Left cardiac atrium (tissue), 4 donors: ENCODE measurements at regions not wholly inside any gene's neighbourhood (a gene's known extent, or its start where the extent isn't known, plus 50 kb on each side); places are given as distances from the start of the nearest gene placed in this dataset.
A peak's percentile ranks its signal among the peaks of the same experiment; 100 is the strongest.
"Not testable (repeated sequence)": the region's sequence is repeated elsewhere in the genome, so short reads cannot be mapped to it uniquely, and the experiment has no call there.

ENCODE experiments used
- ATAC-seq, 2 donors: fragments of 200-7000 bp; cut with Tn5 transposase; one replicate each; pipeline ENCODE4 v1.9.1; 2020; ENCODE audit warnings: mild to moderate bottlenecking in 2 of 2, moderate library complexity in 2 of 2
- DNase-seq: peaks from one replicate; pipeline ENCODE4 v3.0.0-alpha.2; 2020
- intact Hi-C, 2 donors: fragments of 100-400 bp; cut with DNase I; formaldehyde crosslinking; loops; one replicate each; pipeline versions ENCODE4 v1.14.1 to v1.15.1; 2022 to 2023
- donor health status: DM: no; HTN: yes; CAD: no.
- donor health status: DM: no; HTN: yes; CAD: no; lungs with severe emphysema.
- donor health status: DM: yes; HTN: yes; CAD: no.
- donor health status: Dilated cardiomyopathy.

DNA sequence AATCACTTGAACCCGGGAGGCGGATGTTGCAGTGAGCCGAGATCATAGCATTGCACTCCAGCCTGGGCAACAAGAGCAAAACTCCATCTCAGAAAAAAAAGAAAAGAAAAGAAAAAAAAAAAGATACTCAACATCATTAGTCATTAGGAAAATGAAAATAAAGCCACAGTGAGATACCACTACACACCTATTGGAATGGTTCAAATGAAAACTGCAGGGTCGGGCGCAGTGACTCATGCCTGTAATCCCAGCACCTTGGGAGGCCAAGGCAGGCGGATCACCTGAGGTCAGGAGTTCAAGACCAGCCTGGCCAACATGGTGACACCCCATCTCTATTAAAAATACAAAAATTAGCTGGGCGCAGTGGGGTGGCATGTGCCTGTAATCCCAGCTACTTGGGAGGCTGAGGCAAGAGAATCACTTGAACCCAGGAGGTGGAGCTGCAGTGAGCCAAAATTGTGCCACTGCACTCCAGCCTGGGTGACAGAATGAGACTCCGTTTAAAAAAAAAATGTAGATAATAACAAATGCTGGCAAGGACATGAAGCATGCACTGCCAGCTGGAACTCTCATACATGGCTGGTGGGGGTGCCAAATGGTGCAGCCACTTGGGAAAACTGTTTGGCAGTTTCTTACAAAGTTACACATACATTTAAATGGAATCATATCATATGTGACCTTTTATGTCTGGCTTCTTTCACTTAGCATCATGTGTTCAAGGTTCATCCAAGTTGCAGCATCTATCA lies 90.0 kb upstream of the TARDBP start:
- peak in 1 of 2 donors; percentile 63 for ATAC-seq
- intact Hi-C loops, DNase-seq: not testable (repeated sequence)

DNA sequence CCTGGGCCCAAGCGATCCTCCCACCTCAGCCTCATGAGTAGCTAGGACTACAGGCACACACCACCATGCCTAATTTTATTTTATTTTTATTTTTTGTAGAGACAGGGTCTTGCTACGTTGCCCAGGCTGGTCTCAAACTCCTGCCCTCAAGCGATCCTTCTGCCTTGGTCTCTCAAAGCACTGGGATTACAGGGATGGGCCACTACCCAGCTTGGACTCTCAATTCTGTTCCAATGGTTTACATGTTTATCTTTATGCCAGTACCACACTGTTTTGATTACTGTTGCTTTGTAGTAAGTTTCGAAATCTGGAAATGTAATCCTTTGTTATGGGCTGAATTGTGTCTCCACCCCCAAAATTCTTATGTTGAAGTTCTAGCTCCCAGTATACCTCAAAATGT lies 88.4 kb upstream of the TARDBP start:
- DNase-seq (no peak), ATAC-seq (no peak)
- intact Hi-C loops = no loop called here

DNA sequence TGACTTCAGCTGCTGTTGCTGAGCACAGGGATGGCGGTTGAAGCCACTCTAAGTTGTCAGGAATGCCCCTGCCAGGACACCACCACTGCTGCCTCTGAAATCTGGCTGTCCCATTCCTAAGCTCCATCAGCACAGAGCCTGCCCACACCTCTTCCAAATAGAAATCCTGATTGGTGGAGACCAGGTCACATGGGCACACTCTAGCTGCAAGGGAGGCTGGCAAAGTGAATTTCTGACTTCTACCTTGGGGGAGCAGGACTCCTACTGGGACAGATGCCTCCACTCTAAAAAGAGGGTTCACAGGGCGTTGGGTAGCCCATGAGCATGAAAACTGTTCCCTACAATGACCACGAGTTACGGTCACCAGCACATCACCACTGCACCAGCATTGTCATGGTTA lies 83.8 kb upstream of the TARDBP start:
- no peak for ATAC-seq

DNA sequence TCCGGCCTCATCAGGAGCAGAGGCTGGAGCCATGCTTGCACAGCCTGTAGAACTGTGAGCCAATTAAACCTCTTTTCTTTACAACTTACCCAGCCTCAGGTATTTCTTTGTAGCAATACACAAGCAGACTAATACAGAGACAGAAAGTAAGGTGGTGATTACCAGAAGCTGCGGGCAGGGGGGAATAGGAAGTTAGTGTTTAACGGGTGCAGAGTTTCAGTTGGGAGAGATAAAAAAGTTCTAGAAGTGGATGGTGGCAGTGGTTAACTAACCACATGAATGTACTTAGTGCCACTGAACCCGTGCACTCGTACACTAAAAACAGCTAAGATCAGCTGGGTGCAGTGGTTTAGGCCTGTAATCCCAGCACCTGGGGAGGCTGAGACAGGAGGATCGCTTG lies 80.4 kb upstream of the TARDBP start:
- intact Hi-C loops = no loop called here
- ATAC-seq (no peak), DNase-seq (no peak)

More for the DNA sequence above, 83.8 kb upstream of the TARDBP start:
- intact Hi-C loops = no loop called here
- DNase-seq = no peak

DNA sequence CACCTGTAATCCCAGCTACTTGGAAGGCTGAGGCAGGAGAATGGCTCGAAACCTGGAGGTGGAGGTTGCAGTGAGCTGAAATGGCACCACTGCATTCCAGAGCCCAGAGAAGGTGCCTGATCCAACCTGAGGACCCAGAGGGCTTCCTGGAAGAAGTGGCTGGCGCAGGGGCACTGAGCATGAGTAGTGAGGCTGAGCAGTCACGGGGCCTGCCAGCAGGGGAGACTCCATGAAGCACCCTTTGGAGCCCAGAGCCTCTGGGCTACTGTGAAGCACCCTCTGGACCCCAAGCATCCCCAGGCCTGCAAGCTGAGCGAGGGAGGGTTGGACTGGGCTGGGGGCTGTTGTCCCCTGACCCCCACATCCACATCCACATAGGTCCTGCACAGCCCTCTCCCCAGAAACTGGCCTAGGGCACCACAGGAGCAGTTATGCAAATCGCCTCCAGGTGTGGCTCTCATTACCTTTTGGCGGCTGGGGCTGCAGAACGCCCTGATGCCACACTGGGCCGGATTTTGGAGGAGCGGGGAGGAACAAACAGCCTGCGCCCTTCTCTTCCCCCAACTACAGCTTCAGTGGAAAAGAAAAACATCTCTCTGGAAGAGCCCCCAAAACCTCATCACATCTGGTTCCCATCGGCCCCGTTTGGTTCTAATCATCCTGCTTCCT lies 78.2 kb upstream of the TARDBP start:
- ATAC-seq (no peak), DNase-seq (no peak)
- intact Hi-C loops = no loop called here

DNA sequence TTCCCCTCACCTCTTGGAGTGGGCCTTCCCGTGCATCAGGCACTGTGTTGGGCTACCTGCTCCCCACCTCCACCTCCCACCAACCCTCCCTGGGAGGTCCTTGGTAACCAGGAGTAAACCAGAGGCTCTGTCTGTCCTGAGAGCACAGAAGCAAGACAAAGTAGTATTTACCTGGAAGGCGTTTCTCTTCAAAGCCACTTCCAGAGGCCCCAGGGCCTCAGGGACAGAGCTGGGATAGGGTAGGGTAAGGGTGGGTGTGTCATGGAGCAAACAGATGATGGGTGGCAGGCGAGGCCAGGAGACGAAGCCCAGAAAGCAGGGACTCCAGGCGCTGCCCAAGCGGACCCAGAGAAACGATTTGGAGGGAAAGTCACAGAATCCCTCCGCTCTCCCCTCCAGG lies 77.2 kb upstream of the TARDBP start:
- intact Hi-C loops = no loop called here
- ATAC-seq (no peak), DNase-seq (no peak)

DNA sequence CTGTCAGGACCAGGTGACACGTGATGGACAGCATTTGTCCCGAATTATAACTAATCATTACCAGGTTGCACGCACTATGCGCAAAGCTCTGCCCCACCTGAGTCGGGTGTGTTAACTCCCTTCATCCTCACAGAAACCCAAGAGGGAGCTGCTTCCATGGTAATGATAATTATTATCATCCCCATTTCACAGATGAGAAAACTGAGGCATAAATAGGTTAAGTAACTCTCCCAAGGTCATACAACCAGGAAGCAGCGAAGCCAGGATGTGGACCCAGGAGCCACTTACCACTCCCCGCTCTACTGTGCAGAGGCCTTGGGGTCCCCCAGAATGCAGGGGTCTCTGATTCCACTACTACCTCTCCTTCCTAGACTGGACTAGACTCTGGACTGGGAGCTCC lies 76.7 kb upstream of the TARDBP start:
- DNase-seq = no peak
- intact Hi-C loops = no loop called here
- ATAC-seq = no peak

DNA sequence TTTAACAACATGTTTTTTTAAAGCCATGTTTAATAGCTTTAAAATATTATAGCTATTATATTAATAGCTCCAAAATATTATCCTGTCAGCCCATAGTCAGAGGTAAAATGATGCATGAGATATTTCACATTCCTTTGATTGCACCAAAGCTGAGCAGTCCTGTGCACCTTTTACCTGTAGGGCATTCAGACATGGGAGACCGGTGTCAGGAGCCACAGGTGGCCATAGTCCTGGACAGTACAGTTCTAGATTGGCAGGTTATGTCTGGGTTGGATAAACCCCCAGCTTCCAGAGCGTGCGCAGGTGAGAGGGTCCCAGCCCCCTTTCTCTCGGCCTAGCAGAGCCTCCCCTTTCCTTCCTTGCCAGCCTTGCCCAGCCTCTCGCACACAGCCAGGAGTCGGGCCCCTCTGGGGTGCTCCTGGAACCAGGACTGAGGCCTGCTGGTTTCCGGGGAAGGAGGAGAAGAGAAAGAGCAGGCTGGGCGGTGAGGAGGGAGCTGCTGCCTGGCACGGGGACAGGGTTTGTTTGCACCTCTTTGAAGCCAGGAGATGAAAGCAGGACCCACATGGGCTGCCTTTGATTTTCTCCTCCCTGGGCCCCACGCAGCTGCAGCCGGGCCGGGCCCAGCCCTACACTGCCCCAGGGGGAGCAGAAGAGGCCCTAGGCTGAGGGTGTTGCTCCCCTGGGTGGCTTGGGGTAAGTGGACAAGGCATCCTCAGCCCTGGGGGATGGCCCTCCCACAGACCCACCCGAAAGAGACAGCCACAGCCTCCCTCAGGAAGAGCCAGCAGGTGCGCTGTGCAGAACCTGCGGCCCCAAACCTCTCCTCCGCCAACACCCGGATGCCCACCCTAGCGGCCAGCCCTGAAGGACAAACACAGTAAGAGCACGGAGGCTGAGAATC lies 75.2 kb upstream of the TARDBP start:
- intact Hi-C loops = no loop called here
- no peak for ATAC-seq
- DNase-seq = no peak

DNA sequence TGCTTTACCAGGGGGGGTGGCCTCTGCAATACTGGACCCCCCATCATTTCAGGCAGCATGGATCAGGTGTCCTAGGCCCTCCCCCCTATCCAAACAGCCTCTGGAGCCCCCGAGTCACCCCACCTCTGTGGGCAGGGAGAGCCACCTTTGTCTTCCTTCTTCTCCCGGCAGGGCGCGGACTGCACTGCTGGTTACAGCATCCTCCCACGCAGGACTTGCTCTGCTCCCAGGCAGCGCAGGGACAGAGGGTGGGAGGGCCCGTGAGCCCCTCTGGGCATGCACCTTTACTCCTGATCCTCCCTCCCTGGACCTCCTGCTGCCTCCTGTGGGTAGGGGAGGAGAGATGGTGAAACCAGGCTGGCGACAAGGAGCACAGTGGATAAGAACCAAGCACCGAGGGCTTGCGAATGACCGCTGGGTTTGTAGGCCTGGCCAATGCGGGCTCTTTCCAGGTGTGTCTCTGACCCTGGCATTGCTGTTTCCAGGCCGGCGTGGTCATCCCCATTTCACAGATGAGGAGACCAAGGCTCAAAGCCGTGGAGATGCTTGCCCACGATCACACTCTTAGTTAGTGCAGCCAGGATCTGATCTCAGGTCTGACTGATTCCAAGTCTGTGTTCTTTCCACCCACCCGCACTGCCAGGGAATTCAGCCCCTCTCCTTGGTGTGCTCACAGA lies 73.6 kb upstream of the TARDBP start:
- ATAC-seq = no peak
- intact Hi-C loops = no loop called here
- DNase-seq = no peak

DNA sequence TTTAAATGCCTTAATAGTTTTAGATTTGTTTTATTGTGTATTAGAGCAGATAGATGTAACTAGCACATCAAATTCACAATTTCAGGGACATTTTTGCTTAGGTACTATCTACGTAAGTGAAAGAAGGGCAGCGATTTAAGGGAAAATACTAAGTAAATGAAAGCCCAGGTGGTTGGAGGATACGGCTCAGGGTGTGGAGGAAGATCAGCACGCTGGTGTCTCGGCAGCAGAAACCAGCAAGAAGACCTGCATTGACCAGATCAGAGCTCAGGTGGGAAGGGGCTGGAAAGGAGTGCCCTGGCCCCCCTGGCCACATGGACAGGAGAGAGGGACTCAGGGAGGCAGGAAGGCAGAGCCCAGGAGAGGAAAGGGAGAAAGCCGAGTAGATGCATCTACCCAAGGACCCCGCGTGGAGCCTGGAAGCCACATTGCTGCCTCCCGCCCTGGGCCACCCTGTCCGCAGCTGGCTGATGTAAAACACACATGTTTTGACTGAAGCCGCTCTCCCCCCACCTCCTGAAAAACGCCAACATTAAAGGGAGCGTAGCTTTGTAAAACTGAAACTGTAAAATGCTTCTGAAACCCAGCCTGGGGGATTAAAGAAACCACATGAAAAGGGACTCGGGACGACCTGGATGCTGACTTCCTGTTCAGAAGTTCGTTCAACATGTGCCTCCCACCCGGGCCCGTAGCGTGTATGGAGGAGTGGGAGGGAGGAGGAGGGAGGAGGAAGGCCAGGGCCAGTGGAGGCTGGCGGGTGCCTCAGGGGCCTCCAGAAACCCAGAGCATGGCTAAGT lies 72.6 kb upstream of the TARDBP start:
- intact Hi-C loops = no loop called here
- DNase-seq = no peak
- no peak for ATAC-seq

DNA sequence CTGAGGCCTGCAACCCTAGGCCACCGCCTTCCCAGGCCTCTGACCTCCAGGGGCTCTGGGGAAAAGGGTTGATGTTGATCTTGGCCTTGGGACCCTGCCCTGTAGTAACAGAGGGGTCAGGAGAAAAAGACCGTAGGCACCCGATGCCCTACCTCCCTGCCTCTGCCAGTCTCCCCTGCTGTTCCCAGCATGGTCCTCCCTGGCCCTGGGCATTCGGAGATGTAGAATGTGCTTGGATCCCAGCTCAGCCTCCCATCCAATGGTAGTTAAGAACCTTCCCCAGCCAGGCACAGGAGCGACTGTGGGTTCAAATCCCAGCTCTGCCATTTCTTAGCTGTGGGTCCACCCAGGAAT lies 72.0 kb upstream of the TARDBP start:
- no peak for ATAC-seq
- intact Hi-C loops = no loop called here
- no peak for DNase-seq

DNA sequence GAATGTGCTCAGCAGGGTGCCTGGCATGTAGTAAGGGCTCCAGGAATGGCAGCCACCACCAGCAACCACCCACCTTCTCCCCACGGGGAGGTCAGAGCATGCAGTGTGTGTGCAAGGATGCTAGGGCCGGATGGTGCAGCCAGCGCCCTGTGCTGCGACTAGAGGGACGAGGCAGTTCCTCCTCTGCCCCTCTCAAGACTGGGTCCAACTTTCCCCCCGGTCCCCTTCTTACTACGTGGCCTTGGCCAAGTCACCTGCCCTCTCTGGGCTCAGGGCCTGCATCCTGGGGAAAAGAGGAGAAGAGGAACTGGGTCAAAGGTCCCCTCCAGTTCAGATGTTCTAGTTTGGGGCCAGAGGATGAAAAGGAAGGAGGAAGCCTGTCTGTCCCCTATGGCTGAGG lies 71.6 kb upstream of the TARDBP start:
- DNase-seq (no peak), ATAC-seq (no peak)
- intact Hi-C loops = no loop called here

DNA sequence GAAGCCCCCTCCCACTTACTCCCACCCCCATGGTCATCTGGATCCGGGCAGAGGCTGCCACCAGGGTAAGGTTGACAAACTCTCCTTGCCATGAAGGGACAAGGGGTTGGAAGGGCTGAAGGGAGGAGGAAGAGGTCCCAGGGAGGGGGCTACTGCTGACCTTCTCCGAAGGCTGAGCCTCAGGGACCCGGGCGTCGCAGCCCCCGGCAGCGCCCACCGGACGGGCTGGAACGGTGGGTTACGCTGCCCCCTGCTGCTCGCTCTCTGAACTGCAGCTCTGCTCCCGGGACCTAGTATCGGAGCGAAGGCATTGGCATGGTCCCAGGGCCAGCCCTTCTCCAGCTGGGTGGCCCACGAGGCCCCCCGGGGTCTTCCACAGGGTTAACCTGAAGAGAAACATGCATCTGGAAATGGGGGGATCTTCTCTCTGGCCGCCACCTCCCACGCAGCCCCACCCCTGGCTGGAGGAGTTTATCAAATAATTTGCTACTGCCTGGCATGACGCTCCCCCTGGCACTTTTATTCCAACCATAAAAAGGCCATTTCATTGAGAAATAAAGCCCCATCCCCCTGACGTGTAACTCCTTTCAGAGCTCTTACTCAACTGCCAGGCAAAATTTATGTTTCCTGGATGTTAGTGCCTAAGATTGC lies 70.4 kb upstream of the TARDBP start:
- ATAC-seq = peak; percentile 16 to 27
- intact Hi-C loops = no loop called here
- DNase-seq = peak; percentile 63

DNA sequence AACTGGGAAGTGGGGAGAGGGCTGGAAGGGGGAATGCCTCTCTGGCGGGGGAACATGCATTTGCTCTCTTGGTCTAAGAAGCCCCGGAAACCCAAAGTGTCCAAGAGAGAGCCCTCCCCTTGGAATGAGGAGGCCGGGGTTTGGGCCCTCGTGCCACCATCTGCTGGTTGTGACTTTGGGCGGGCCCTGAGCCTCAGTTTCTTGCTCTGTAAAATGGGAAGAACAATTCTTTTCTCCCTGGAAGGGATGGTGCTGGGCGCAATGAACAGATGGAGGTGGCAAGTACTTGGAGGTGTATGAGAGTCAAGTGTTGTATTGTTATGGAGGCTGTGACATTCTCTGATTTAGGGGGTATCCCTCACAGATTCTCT lies 69.9 kb upstream of the TARDBP start:
- no peak for ATAC-seq
- no peak for DNase-seq
- intact Hi-C loops = no loop called here

DNA sequence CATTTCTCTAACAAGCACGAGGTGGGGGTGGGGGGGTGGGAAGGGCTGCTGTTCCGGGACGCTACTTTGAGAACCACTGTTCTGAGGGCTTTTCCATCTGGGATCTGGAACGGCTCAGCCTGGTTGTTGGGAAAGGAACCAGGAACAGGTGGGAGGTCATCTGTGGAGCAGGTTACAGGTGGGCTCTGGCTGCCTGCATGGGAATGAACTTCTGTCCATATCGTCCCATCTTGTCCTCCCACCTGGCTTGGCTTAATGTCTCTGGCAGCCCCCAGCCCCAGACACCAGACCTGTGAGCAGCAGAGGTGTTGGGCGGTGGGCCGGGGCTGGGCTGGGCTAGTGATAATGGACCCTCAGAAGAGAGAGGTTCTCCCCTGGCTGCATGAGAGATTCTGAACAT lies 69.4 kb upstream of the TARDBP start:
- no peak for ATAC-seq
- DNase-seq = no peak
- intact Hi-C loops = no loop called here

DNA sequence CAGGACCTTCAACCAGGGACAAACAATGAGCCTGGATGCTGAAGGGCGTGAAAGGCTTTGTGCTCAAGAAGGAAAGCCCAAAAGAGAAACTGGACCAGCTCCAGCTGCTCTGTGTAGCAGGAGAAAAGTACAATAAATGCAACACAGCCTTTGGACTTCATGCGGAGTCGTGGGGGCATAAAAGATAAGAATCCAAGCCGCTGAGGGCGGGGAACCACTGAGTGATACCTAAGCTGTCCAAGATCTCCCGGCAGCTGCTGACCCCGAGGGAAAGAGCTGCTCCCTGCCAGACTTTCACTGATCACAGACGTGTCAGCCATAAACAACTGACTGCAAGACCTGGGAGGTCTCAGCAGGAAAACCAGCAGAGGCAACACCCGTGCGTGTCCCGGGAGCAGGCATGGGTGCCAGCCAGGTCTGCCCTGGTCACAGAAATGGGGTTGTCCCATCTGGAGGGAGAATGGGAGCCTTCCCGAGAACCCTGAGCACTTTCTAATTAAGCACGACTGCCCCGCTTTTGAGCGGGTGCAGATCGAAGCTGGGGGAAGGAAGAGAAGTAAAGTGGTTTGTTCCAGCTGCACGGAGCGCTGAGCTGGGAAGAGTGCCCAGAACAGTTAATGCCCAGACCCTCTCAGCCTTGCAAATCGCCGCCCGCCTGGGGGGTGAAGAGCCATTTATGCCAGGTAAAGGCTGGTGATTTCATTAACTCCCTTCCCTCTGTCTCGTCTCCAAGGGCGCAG lies 68.3 kb upstream of the TARDBP start:
- ATAC-seq = peak; percentile 9 to 16
- intact Hi-C loops = no loop called here
- no peak for DNase-seq

DNA sequence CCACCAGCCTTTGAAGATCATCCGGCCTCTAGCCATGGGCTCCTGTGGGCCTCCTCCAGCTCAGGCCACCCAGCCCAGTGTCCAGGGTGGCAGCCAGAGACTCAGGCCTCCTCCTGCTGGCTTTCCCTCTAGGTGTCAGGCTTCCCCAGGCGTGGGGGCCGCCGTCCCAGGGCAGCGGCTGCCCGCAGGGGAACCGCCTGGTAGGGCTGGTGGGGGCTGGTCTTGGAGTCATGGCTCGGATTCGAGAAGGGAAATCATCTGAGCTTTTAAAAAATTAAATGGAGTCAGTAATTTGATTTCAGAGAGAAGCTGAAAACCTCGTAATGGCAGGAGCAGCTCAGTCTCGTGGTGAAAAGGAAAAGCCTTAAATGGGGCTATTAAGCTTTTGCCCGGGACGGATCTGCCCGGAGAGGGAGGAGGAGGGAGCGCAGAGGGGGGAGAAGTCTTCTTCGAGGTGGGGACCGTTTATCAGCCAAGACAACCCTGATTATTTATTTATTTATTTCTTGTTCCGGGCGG lies 66.4 kb upstream of the TARDBP start:
- ATAC-seq = no peak
- DNase-seq = no peak
- intact Hi-C loops = no loop called here

DNA sequence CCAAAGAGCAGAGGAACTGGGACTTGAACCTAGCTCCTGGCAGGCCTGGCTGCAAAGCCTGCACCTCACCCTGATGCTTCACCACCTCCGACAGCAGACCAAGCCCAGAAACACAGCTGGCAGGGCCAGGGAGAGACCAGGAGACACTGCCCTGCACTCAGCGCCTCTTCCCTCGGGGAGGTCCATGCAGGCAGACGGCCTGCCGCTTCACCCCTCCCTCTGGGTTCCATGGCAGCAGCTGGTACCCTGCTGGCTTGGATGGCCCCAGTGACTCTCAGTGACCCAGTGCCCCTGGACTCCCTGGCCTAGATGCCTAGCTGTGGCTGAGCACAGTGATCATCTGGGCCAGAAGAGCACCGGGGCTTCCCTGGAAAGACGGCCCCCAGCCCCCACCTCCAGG lies 65.3 kb upstream of the TARDBP start:
- intact Hi-C loops = no loop called here
- DNase-seq (no peak), ATAC-seq (no peak)
